Activated CD4-positive, alpha-beta memory T cell treated with anti-CD3 and anti-CD28 coated beads, Interleukin-2, amount 10 ng/mL, durations not matched to agents 7 days and 5 days (primary cell): ENCODE measurements at regions not wholly inside any gene's neighbourhood (a gene's known extent, or its start where the extent isn't known, plus 50 kb on each side); places are given as distances from the start of the nearest gene placed in this dataset.

Source experiments
- CTCF ChIA-PET: fragments of 350-600 bp; sonication (Branson Sonifier 250); formaldehyde crosslinking; loops from one replicate; lab custom pipeline; 2021; ENCODE audit warnings: antibody characterized with exemption, inconsistent platforms; lab: Charles Lee
- POLR2A ChIA-PET: fragments of 350-600 bp; sonication (Branson Sonifier 250); formaldehyde crosslinking; loops from one replicate; lab custom pipeline; 2021; ENCODE audit warnings: antibody characterized with exemption; lab: Charles Lee
- DNase-seq: peaks from one replicate; pipeline ENCODE4 v3.0.0-alpha.2; 2020
- H3K27ac Mint-ChIP-seq: one replicate; pipeline ENCODE4 v1.8.0; 2021; ENCODE audit warnings: mild to moderate bottlenecking, mixed read lengths
- H3K27me3 Mint-ChIP-seq: one replicate; pipeline ENCODE4 v1.8.0; 2021; ENCODE audit warnings: mixed read lengths
- H3K36me3 Mint-ChIP-seq: one replicate; pipeline ENCODE4 v1.8.0; 2021; ENCODE audit warnings: low read depth, mixed read lengths
- H3K4me1 Mint-ChIP-seq: one replicate; pipeline ENCODE4 v1.8.0; 2021; ENCODE audit warnings: mixed read lengths
- H3K4me3 Mint-ChIP-seq: one replicate; pipeline ENCODE4 v1.8.0; 2021; ENCODE audit warnings: mild to moderate bottlenecking, mixed read lengths
- H3K9me3 Mint-ChIP-seq: one replicate; pipeline ENCODE4 v1.8.0; 2021; ENCODE audit warnings: mixed read lengths

- H3K9me3 Mint-ChIP-seq, result no peaks in the 10 kb centered on the region
- CTCF ChIA-PET, result no interaction called here
Observed at GRCh38 chr15:36370051-36370730, 209.2 kb upstream of the CDIN1 start.

GRCh38 chr15:36370731-36371112 is 208.7 kb upstream of the CDIN1 start:
- Mint-ChIP-seq H3K27ac (no peak overlapping the region), H3K4me3 (no peak overlapping the region), H3K9me3 (no peaks in the 10 kb centered on the region), H3K4me1 (no peaks in the 10 kb centered on the region), H3K36me3 (no peaks in the 10 kb centered on the region), H3K27me3 (no peaks in the 10 kb centered on the region)
- ChIA-PET CTCF (no interaction called here), POLR2A (no interaction called here)
- DNase-seq, result no peak

More at GRCh38 chr15:36370051-36370730, 209.2 kb upstream of the CDIN1 start:
- Mint-ChIP-seq H3K27ac (no peak overlapping the region), H3K36me3 (no peaks in the 10 kb centered on the region), H3K27me3 (no peaks in the 10 kb centered on the region), H3K4me3 (no peak overlapping the region), H3K4me1 (no peaks in the 10 kb centered on the region)
- POLR2A ChIA-PET, result no interaction called here
- no peak for DNase-seq

GRCh38 chr15:36371509-36371908 is 207.9 kb upstream of the CDIN1 start:
- DNase-seq, result no peak

GRCh38 chr15:36372968-36373367 is 206.5 kb upstream of the CDIN1 start:
- no peaks in the 10 kb centered on the region for H3K9me3 Mint-ChIP-seq
- no peak for DNase-seq
- no peaks in the 10 kb centered on the region for H3K27me3 Mint-ChIP-seq
- ChIA-PET POLR2A (no interaction called here), CTCF (no interaction called here)
- H3K27ac Mint-ChIP-seq, result no peak overlapping the region
- H3K36me3 Mint-ChIP-seq, result no peaks in the 10 kb centered on the region
- no peak overlapping the region for H3K4me3 Mint-ChIP-seq
- H3K4me1 Mint-ChIP-seq, result no peaks in the 10 kb centered on the region

More at GRCh38 chr15:36371509-36371908, 207.9 kb upstream of the CDIN1 start:
- H3K27me3 Mint-ChIP-seq, result no peaks in the 10 kb centered on the region
- no peak overlapping the region for H3K4me3 Mint-ChIP-seq
- H3K9me3 Mint-ChIP-seq, result no peaks in the 10 kb centered on the region
- ChIA-PET CTCF (no interaction called here), POLR2A (no interaction called here)
- H3K27ac Mint-ChIP-seq, result no peak overlapping the region
- H3K36me3 Mint-ChIP-seq, result no peaks in the 10 kb centered on the region
- no peaks in the 10 kb centered on the region for H3K4me1 Mint-ChIP-seq

- H3K27me3 Mint-ChIP-seq, result no peaks in the 10 kb centered on the region
- H3K36me3 Mint-ChIP-seq, result no peaks in the 10 kb centered on the region
- H3K4me3 Mint-ChIP-seq, result no peak overlapping the region
- ChIA-PET CTCF (no interaction called here), POLR2A (no interaction called here)
- DNase-seq, result no peak
- H3K4me1 Mint-ChIP-seq, result no peaks in the 10 kb centered on the region
- H3K27ac Mint-ChIP-seq, result no peak overlapping the region
- H3K9me3 Mint-ChIP-seq, result no peaks in the 10 kb centered on the region
Observed at GRCh38 chr15:36373550-36373949, 205.9 kb upstream of the CDIN1 start.

- Mint-ChIP-seq H3K27ac (no peak overlapping the region), H3K36me3 (no peaks in the 10 kb centered on the region), H3K4me3 (no peak overlapping the region), H3K27me3 (no peaks in the 10 kb centered on the region), H3K9me3 (peaks cover 2% of the 10 kb centered on the region), H3K4me1 (no peaks in the 10 kb centered on the region)
- ChIA-PET CTCF (no interaction called here), POLR2A (no interaction called here)
- no peak for DNase-seq
Observed at GRCh38 chr15:36389107-36389506, 190.3 kb upstream of the CDIN1 start.

GRCh38 chr15:36390491-36390890 is 188.9 kb upstream of the CDIN1 start:
- CTCF ChIA-PET, result no interaction called here
- no peak for DNase-seq
- H3K36me3 Mint-ChIP-seq, result no peaks in the 10 kb centered on the region
- H3K4me1 Mint-ChIP-seq, result no peaks in the 10 kb centered on the region
- H3K9me3 Mint-ChIP-seq, result peaks cover under 1% of the 10 kb centered on the region
- no peak overlapping the region for H3K27ac Mint-ChIP-seq
- POLR2A ChIA-PET, result no interaction called here
- no peaks in the 10 kb centered on the region for H3K27me3 Mint-ChIP-seq
- H3K4me3 Mint-ChIP-seq, result no peak overlapping the region

GRCh38 chr15:36392676-36393266 is 186.7 kb upstream of the CDIN1 start:
- no peaks in the 10 kb centered on the region for H3K27me3 Mint-ChIP-seq
- POLR2A ChIA-PET, result interaction anchor here (0.6 kb wide), 1 partner anchor 1397 kb away, joined by 3 read pairs; no protein-coding TSS in a partner anchor
- no peak overlapping the region for H3K27ac Mint-ChIP-seq
- no peaks in the 10 kb centered on the region for H3K4me1 Mint-ChIP-seq
- no peak overlapping the region for H3K4me3 Mint-ChIP-seq
- CTCF ChIA-PET, result no interaction called here
- no peaks in the 10 kb centered on the region for H3K9me3 Mint-ChIP-seq
- H3K36me3 Mint-ChIP-seq, result no peaks in the 10 kb centered on the region
- DNase-seq, result no peak

GRCh38 chr15:36398212-36398611 is 181.2 kb upstream of the CDIN1 start:
- H3K4me3 Mint-ChIP-seq, result no peak overlapping the region
- DNase-seq, result no peak
- ChIA-PET POLR2A (no interaction called here), CTCF (interaction anchor here (0.7 kb wide), 1 partner anchor 387 kb away, joined by 3 read pairs; no protein-coding TSS in a partner anchor)
- H3K27ac Mint-ChIP-seq, result no peak overlapping the region
- H3K9me3 Mint-ChIP-seq, result no peaks in the 10 kb centered on the region
- H3K36me3 Mint-ChIP-seq, result no peaks in the 10 kb centered on the region
- no peaks in the 10 kb centered on the region for H3K4me1 Mint-ChIP-seq
- H3K27me3 Mint-ChIP-seq, result peaks cover 1% of the 10 kb centered on the region

GRCh38 chr15:36399276-36399675 is 180.2 kb upstream of the CDIN1 start:
- Mint-ChIP-seq H3K4me3 (no peak overlapping the region), H3K27ac (no peak overlapping the region), H3K9me3 (no peaks in the 10 kb centered on the region), H3K27me3 (peaks cover 1% of the 10 kb centered on the region), H3K4me1 (no peaks in the 10 kb centered on the region), H3K36me3 (no peaks in the 10 kb centered on the region)
- ChIA-PET CTCF (no interaction called here), POLR2A (no interaction called here)
- no peak for DNase-seq

- H3K27ac Mint-ChIP-seq, result no peak overlapping the region
- no peaks in the 10 kb centered on the region for H3K4me1 Mint-ChIP-seq
- CTCF ChIA-PET, result no interaction called here
- no peak overlapping the region for H3K4me3 Mint-ChIP-seq
- no peaks in the 10 kb centered on the region for H3K36me3 Mint-ChIP-seq
- H3K9me3 Mint-ChIP-seq, result no peaks in the 10 kb centered on the region
- DNase-seq, result no peak
- POLR2A ChIA-PET, result no interaction called here
- H3K27me3 Mint-ChIP-seq, result peaks cover 1% of the 10 kb centered on the region
Observed at GRCh38 chr15:36400936-36401585, 178.4 kb upstream of the CDIN1 start.

GRCh38 chr15:36401586-36401966 is 177.8 kb upstream of the CDIN1 start:
- no peak overlapping the region for H3K27ac Mint-ChIP-seq
- DNase-seq, result no peak
- no peak overlapping the region for H3K4me3 Mint-ChIP-seq
- H3K9me3 Mint-ChIP-seq, result no peaks in the 10 kb centered on the region
- ChIA-PET CTCF (no interaction called here), POLR2A (no interaction called here)
- no peaks in the 10 kb centered on the region for H3K4me1 Mint-ChIP-seq
- peaks cover 1% of the 10 kb centered on the region for H3K27me3 Mint-ChIP-seq
- no peaks in the 10 kb centered on the region for H3K36me3 Mint-ChIP-seq

GRCh38 chr15:36403351-36403750 is 176.1 kb upstream of the CDIN1 start:
- H3K27me3 Mint-ChIP-seq, result peaks cover 1% of the 10 kb centered on the region

More at GRCh38 chr15:36403351-36403750, 176.1 kb upstream of the CDIN1 start:
- no peak overlapping the region for H3K27ac Mint-ChIP-seq
- ChIA-PET CTCF (no interaction called here), POLR2A (no interaction called here)
- H3K36me3 Mint-ChIP-seq, result no peaks in the 10 kb centered on the region
- no peaks in the 10 kb centered on the region for H3K9me3 Mint-ChIP-seq
- no peaks in the 10 kb centered on the region for H3K4me1 Mint-ChIP-seq
- no peak for DNase-seq
- H3K4me3 Mint-ChIP-seq, result no peak overlapping the region
